HG03139 (cell line): ENCODE measurements at regions not wholly inside any gene's neighbourhood (a gene's known extent, or its start where the extent isn't known, plus 50 kb on each side); places are given as distances from the start of the nearest gene placed in this dataset.

ENCODE experiments used
- ATAC-seq: cut with Tn5 transposase; IDR thresholded peaks from one replicate; pipeline ENCODE4 v1.9.1; 2021; ENCODE audit not compliant: unreplicated experiment

DNA sequence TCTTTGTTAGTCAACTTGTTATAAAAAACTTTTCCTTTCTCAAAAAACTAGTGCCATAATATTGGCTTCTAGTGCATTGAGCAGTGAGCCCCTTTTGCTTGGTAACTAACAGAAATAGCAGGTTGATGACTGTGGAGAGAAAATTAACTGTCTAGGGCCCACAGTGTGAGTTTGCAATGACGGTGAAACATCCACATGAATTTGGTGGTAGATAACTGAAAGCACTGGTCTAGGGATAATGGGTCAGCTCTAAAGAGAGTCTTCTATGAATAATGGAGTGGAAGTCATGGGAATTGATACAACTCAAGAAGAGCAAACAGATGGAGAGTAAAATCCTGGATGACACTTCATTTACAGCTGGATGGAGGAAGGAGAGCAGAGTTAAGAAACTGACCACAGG, 245.4 kb downstream of the METTL4 start:
- no peak for ATAC-seq

DNA sequence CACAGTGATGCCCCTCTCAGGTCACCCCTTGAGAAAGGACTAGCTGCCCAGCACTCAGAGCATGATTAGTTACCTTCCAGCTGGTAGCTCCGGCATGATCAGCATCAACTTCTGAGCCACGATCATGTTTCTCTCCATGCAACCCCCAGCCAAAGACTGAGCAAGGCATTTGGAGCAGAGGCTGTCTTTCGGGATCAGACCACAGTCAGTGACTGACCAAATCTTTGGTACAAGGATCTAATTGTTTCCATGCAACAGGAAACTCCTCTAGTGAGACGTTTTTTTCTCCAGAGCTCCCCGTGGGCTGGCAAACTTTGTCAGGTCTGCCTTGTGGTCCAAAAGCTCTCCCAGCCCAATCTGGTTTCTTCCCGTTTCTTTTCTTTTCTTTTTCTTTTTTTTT, 244.3 kb downstream of the METTL4 start:
- ATAC-seq, result no peak

DNA sequence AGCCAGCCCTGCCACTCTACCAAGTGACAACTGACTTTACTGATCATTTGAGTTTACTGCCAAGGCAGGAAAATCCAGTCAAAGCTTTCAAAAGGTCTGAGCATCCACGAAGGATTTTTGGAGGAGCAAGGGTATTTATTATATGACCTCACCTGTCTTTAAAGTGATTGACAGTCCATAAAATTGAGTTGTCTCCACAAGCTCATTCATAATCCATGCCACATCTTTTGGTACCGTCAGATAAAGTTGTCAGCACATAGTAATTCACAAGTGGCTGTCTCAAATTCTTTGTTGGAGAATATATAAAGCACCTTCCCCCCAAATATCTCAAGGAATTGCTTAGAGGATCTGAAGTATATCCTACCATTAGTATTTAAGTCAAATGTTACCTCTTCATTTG, 240.5 kb downstream of the METTL4 start:
- ATAC-seq, result no peak

GRCh38 chr18:2331491-2331890, 239.8 kb downstream of the METTL4 start:
- ATAC-seq, result no peak

DNA sequence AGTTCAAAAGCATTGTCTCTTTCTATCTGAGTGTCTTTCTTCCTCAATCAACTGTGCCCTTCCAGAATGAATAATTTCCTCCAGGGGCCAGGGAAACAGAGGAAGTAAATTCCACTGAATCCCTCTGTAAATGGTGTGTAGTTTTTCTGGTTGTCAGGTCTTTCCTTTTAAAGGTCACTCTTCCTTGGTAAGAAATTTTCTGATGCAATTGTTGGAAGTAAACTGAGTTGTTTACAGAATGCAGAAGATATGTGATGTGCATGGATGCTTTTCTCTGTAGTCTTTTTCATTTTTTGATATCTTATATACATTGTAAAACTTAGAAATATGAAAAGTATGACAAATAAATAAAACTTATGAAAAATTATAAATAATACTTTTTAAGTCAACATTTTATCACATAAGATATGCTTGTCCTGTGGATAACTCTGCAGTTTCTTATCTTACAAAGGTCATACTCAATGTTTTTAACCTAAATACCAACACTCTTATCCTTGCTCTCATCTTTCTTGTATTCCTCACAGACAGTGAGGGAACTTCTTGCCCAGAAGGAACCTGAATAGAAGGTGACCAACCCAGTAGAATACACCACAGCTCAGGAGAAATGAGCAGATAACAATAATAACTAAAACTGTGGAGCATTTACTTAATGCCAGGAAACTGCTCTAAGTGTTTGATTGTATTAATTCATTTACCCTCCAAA, 234.5 kb downstream of the METTL4 start:
- no peak for ATAC-seq

DNA sequence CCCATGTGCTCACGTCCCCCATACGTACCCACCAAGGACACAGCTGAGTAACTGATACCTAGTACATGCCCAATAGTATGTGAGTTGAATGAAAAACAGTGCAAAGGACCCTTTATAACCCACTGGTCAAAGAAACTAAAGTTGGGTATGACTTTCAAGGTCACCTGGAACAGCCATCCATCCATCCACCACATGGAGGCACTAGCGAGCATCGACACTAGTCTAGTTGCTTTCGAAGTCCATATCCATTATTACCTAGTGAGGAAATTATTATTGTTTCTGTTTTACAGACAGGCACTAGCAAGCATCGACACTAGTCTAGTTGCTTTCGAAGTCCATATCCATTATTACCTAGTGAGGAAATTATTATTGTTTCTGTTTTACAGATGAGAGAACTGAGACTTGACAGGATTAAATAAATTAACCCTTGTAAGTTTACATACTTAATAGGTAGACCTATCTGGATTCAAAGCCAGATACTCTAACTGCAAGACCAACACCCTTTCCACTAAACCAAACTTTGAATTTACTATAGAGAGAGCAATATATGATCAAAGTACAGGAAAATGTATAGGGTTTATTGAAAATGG, 233.7 kb downstream of the METTL4 start:
- no peak for ATAC-seq

GRCh38 chr18:2338601-2339000, 232.7 kb downstream of the METTL4 start:
- no peak for ATAC-seq

DNA sequence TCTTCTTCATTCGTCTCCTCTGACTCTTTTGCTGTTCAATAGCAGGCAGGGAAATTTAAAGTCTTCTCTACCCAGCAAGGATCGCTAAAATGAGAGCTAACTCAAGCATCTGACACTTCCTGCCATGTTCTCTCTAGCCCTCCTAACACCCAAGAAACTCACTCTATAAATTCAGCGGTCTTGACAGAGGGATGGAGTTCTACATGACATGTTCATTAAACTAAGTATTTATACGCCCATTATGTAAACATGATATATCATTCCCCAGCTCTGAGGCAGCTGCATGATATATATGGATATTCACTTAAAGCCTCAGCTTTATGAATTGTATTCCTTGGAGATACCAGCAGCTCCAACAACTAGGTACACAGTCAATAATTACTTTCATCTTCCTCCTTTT, 231.0 kb downstream of the METTL4 start:
- no peak for ATAC-seq

DNA sequence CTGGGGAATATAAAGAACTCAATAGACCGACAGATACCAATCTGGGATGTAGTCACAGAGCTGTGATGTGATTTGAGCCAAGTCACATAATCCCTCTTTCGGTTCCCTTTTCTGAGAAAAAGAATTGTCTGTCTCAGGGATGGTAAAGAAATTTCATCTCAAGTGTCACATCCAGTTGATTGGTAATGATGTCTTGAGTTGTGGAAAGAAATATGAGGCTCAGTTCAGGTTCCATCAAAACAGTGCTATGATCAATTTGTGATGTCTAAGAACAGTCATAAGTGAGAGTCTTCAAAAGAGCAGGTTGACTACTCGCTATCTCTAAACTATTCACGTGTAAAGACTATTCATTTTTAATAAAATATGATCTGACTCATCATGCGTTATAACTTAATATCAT, 223.3 kb downstream of the METTL4 start:
- no peak for ATAC-seq

- no peak for ATAC-seq
These were observed 220.0 kb downstream of the METTL4 start for GRCh38 chr18:2351126-2351850.

DNA sequence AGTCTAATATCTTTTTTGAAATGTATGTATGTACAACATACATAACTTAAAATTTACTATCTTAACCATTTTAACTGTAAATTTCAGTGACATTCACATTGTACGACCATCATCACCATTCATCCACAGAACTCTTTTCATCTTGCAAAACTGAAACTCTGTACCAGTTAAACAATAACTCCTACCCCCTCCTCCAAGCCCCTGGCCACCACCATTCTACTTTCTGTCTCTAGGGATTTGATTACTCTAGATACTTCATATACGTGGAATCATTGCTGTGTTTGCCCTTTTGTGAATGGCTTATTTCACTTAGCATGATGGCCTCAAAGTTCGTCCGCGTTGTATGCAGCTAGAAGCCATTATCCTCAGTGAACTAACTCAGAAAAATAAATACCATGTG, 217.0 kb downstream of the METTL4 start:
- peak; percentile 69 for ATAC-seq

DNA sequence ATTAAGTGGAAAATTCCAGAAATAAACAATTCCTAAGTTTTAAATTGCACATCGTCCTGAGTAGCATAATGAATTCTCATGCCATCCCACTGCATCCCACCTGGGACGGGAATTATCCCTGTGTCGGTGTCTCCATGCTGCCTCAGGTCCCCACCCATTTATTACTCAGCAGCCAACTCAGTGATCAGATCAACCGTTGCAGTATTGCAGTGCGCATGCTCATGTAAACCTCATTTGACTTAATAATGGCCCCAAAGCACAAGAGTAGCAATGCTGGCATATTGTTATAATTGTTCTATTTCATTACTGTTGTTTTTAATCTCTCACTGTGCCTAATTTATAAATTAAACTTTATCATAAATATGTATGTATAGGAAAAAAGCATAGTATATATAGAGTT, 214.4 kb downstream of the METTL4 start:
- ATAC-seq, result no peak

DNA sequence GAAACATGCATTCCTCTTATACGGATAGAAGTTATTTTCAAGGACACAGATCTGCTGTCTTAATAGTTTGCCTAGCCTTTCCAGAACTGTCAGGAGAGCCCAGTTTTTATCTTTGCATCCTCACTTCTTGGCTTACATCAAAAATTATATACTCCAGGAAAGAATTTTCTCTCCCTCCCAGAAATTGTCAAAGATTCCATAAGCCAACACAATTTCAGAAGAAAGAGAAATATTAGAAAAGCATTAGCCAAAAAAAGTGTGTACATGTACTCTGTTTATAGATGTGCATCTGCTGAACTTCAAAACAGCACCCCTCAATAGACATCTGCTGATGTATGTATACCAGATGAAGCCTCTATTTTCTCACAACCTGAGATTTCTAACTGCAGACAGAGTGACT, 210.4 kb downstream of the METTL4 start:
- ATAC-seq, result no peak

DNA sequence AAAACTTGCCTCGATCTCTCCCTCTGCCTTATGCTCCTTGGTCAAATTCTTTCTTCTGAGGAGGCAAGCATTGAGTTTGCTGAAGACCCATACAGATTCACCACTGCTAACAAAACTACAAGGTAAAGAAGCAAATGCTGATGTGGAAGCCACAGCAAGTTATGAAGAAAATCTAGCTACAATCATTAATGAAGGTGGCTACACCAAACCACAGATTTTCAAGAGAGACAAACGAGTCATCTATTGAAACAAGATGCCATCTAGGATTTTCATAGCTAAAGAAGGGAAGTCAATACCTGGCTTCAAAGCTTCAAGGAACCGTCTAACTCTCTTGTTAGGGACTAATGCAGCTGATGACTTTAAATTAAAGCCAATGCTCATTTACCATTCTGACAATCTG, 203.2 kb downstream of the METTL4 start:
- no peak for ATAC-seq

DNA sequence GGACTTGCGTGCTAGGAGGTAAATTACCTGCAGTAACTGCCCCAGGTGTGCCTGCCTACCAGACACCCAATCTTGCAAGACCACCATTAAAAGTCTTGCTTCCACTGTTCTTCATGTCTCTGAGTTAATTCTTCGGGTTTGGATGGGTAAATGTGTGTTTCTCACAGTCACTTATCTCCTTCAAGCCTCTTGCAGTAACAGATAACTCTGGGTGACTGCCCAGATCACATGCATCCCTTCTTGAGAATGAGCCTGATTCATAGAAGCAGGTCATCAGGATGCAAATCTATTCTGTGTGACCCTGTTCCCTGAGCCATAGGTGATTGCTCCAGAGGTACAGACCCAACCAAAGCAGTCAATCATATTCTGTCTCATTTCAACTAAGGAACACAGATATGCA, 194.6 kb downstream of the METTL4 start:
- no peak for ATAC-seq

DNA sequence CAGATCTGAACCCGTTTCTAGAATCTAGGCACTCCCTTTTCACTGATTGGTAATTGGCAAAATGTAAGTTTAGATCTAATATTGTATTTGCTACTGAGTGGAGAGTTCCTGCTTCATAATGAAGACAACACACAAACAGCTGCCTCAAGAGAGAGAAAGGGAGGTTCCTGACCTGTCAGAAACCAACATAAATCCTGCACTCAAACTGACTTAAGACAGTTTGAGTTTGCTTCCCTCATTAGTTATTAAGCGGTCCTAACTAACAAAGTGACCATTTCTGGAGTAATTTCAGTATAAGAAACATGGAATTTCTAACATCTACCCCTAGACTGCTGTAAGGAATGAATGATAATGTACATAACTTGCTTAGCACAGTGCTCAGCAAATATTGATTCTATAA, 191.2 kb downstream of the METTL4 start:
- ATAC-seq, result no peak

- no peak for ATAC-seq
These were observed 189.8 kb downstream of the METTL4 start for GRCh38 chr18:2381539-2381938.

DNA sequence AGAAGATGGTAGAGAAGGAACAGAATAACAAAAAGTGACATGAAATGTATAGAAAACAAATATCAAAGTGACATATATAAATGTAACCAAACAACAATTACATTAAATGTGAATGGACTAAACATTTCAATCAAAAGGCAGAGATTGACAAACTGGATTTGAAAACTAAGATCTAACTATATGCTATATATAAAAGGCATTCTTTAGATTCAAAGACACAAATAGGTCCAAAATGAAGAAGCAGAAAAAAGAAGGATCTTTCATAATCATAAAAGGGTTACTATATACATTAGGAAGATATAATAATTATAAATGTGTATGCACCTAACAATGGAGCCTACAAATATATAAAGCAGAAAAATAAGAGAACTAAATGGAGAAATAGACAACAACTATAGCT, 183.7 kb downstream of the METTL4 start:
- no peak for ATAC-seq

DNA sequence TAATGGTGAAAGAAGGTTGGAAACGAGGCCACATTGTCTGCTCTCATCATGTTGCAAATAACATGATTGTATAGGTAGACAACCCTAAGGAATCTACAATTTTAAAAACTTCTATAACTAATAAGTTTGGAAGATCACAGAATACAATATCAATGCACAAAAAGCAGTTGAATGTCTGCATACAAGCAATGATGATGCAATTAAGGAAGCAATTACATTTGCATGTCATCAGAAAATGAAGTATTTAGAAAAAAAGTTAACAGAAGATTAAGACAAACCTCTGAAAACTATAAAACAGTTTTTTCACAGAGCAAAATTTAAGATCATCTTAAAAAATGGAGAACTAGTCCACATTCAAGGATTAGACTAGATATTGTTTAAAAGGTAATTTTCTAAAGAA, 181.1 kb downstream of the METTL4 start:
- ATAC-seq, result no peak

GRCh38 chr18:2391470-2391869, 179.8 kb downstream of the METTL4 start:
- ATAC-seq, result no peak

DNA sequence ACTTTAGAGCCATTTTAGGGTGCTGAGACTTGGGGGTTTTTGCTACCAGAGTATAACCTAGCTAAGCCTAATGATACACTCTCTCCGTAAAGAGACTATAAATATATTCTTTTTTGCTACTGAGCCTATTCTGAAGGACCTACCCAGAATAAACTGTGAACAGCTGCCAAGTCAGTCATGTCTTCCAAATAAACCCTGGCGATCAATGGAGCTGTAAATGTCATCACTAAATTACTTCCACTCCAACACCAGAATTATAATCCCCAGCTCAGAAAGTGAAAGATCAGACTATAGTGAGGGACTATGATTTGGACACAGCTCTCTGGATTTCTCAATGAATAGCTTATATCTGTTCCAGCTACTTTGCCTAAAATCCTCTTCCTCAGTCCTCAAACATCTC, 178.9 kb downstream of the METTL4 start:
- ATAC-seq, result no peak

DNA sequence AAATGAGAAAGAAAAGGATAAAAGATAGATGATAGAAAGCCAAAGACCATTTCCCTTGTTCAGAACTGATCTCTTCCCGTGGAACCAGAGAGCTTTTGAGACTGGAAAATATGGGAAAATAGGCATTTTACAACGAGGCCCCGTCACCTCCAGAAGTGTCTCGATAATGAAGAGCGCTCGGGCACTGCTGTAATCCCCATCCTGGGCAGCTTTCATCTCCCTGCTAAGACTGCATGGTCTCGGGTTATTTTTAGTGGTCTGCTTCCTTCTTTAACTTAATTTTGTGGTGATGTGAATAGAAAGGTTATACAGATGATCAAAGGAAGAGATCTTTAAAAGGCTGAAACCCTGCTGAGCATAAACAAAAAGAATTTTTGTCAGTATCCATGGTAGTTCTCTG, 176.6 kb downstream of the METTL4 start:
- no peak for ATAC-seq
